ENCODE measurements at regions not wholly inside any gene's neighbourhood (a gene's known extent, or its start where the extent isn't known, plus 50 kb on each side); places are given as distances from the start of the nearest gene placed in this dataset.

GRCh38 chr13:85019121-85019520, 780.1 kb downstream of the SLITRK6 start:
- Histone ChIP-seq H3K27ac (replicated peaks) (no peak overlapping the region), H3K27me3 (ENCODE audit: insufficient read depth, poor library complexity, severe bottlenecking) (no peaks in the 10 kb centered on the region), H3K4me3 (replicated peaks; ENCODE audit: insufficient read depth, low read length) (no peak overlapping the region)
- DNase-seq (ENCODE audit: low read depth in 1 of 2, low spot score in 1 of 2): no peak
- TF ChIP-seq GABPA (IDR thresholded peaks at IDR 0.05; ENCODE audit: low read depth) (no peak), REST (IDR thresholded peaks at IDR 0.05; ENCODE audit: insufficient replicate concordance, low read depth) (no peak), CTCF (IDR thresholded peaks at IDR 0.05; ENCODE audit: insufficient read depth, low read length) (no peak), SPI1 (IDR thresholded peaks at IDR 0.05; ENCODE audit: borderline replicate concordance, low read depth) (no peak), POLR2AphosphoS5 (IDR thresholded peaks at IDR 0.05; ENCODE audit: low read depth) (no peak)

- no peak for TF ChIP-seq SPI1 (IDR thresholded peaks at IDR 0.05; ENCODE audit: borderline replicate concordance, low read depth)
- no peak for TF ChIP-seq REST (IDR thresholded peaks at IDR 0.05; ENCODE audit: insufficient replicate concordance, low read depth)
- TF ChIP-seq POLR2AphosphoS5 (IDR thresholded peaks at IDR 0.05; ENCODE audit: low read depth): no peak
- TF ChIP-seq CTCF (IDR thresholded peaks at IDR 0.05; ENCODE audit: insufficient read depth, low read length): no peak
- no peak for TF ChIP-seq GABPA (IDR thresholded peaks at IDR 0.05; ENCODE audit: low read depth)
- no peak for DNase-seq (ENCODE audit: low read depth in 1 of 2, low spot score in 1 of 2)
- no peak overlapping the region for H3K4me3 ChIP-seq (replicated peaks; ENCODE audit: insufficient read depth, low read length)
- H3K27me3 ChIP-seq (ENCODE audit: insufficient read depth, poor library complexity, severe bottlenecking): no peaks in the 10 kb centered on the region
- no peak overlapping the region for H3K27ac ChIP-seq (replicated peaks)
These were observed 786.2 kb downstream of the SLITRK6 start for GRCh38 chr13:85013006-85013405.

GRCh38 chr13:85009447-85009846, 789.8 kb downstream of the SLITRK6 start:
- Histone ChIP-seq H3K27me3 (ENCODE audit: insufficient read depth, poor library complexity, severe bottlenecking) (no peaks in the 10 kb centered on the region), H3K4me3 (replicated peaks; ENCODE audit: insufficient read depth, low read length) (no peak overlapping the region), H3K27ac (replicated peaks) (no peak overlapping the region)
- no peak for TF ChIP-seq POLR2AphosphoS5 (IDR thresholded peaks at IDR 0.05; ENCODE audit: low read depth)
- no peak for TF ChIP-seq SPI1 (IDR thresholded peaks at IDR 0.05; ENCODE audit: borderline replicate concordance, low read depth)
- TF ChIP-seq GABPA (IDR thresholded peaks at IDR 0.05; ENCODE audit: low read depth): no peak
- TF ChIP-seq CTCF (IDR thresholded peaks at IDR 0.05; ENCODE audit: insufficient read depth, low read length): no peak
- no peak for TF ChIP-seq REST (IDR thresholded peaks at IDR 0.05; ENCODE audit: insufficient replicate concordance, low read depth)
- DNase-seq (ENCODE audit: low read depth in 1 of 2, low spot score in 1 of 2): no peak
